Stimulated activated naive CD8-positive, alpha-beta T cell treated with anti-CD3 and anti-CD28 coated beads, Interleukin-15, Interleukin-2, amounts not matched to agents 100 ng/mL and 50 ng/mL, for 24 hours (primary cell): ENCODE measurements at regions not wholly inside any gene's neighbourhood (a gene's known extent, or its start where the extent isn't known, plus 50 kb on each side); places are given as distances from the start of the nearest gene placed in this dataset.
"Not testable (repeated sequence)": the region's sequence is repeated elsewhere in the genome, so short reads cannot be mapped to it uniquely, and the experiment has no call there.

Experiments used
- H3K27ac Mint-ChIP-seq: one replicate; pipeline ENCODE4 v1.8.0; 2021; ENCODE audit warnings: mild to moderate bottlenecking, mixed read lengths
- H3K27me3 Mint-ChIP-seq: one replicate; pipeline ENCODE4 v1.8.0; 2021; ENCODE audit warnings: mixed read lengths
- H3K36me3 Mint-ChIP-seq: one replicate; pipeline ENCODE4 v1.8.0; 2021; ENCODE audit warnings: low read depth, mixed read lengths
- H3K4me1 Mint-ChIP-seq: one replicate; pipeline ENCODE4 v1.8.0; 2021; ENCODE audit warnings: low read depth, mixed read lengths
- H3K4me3 Mint-ChIP-seq: one replicate; pipeline ENCODE4 v1.8.0; 2021; ENCODE audit warnings: mild to moderate bottlenecking, mixed read lengths
- H3K9me3 Mint-ChIP-seq: one replicate; pipeline ENCODE4 v1.8.0; 2021; ENCODE audit warnings: mixed read lengths

- Mint-ChIP-seq H3K4me3 (peak overlapping the region; percentile 6), H3K36me3 (no peaks in the 10 kb centered on the region), H3K9me3 (no peaks in the 10 kb centered on the region), H3K4me1 (peaks cover 47% of the 10 kb centered on the region), H3K27ac (peak overlapping the region; percentile 90), H3K27me3 (no peaks in the 10 kb centered on the region)
Measured at GRCh38 chr11:86176165-86176884, 68.2 kb upstream of the EED start.

- peaks cover 47% of the 10 kb centered on the region for H3K4me1 Mint-ChIP-seq
- H3K9me3 Mint-ChIP-seq = no peaks in the 10 kb centered on the region
- no peak overlapping the region for H3K4me3 Mint-ChIP-seq
- no peaks in the 10 kb centered on the region for H3K36me3 Mint-ChIP-seq
- no peaks in the 10 kb centered on the region for H3K27me3 Mint-ChIP-seq
- peak overlapping the region; percentile 90 for H3K27ac Mint-ChIP-seq
Measured at GRCh38 chr11:86175626-86176025, 68.9 kb upstream of the EED start.

- Mint-ChIP-seq H3K4me1 (peaks cover 47% of the 10 kb centered on the region), H3K27ac (peak overlapping the region; percentile 9), H3K9me3 (no peaks in the 10 kb centered on the region)
Measured at GRCh38 chr11:86175191-86175590, 69.4 kb upstream of the EED start.

GRCh38 chr11:86174101-86175046 lies 70.2 kb upstream of the EED start:
- H3K4me1 Mint-ChIP-seq = peaks cover 42% of the 10 kb centered on the region
- no peaks in the 10 kb centered on the region for H3K36me3 Mint-ChIP-seq
- no peaks in the 10 kb centered on the region for H3K27me3 Mint-ChIP-seq
- H3K4me3 Mint-ChIP-seq = no peak overlapping the region
- H3K27ac Mint-ChIP-seq = no peak overlapping the region
- no peaks in the 10 kb centered on the region for H3K9me3 Mint-ChIP-seq

More at GRCh38 chr11:86175191-86175590, 69.4 kb upstream of the EED start:
- Mint-ChIP-seq H3K27me3 (no peaks in the 10 kb centered on the region), H3K36me3 (no peaks in the 10 kb centered on the region), H3K4me3 (no peak overlapping the region)

- Mint-ChIP-seq H3K4me3 (no peak overlapping the region), H3K36me3 (no peaks in the 10 kb centered on the region), H3K27me3 (no peaks in the 10 kb centered on the region), H3K27ac (no peak overlapping the region), H3K9me3 (no peaks in the 10 kb centered on the region), H3K4me1 (peaks cover 27% of the 10 kb centered on the region)
Measured at GRCh38 chr11:86172894-86173293, 71.7 kb upstream of the EED start.

- Mint-ChIP-seq H3K4me1 (peaks cover 17% of the 10 kb centered on the region), H3K36me3 (no peaks in the 10 kb centered on the region), H3K27me3 (no peaks in the 10 kb centered on the region), H3K27ac (no peak overlapping the region), H3K4me3 (no peak overlapping the region), H3K9me3 (no peaks in the 10 kb centered on the region)
Measured at GRCh38 chr11:86171627-86172026, 72.9 kb upstream of the EED start.

GRCh38 chr11:86167499-86168164 lies 76.9 kb upstream of the EED start:
- Mint-ChIP-seq H3K27me3 (no peaks in the 10 kb centered on the region), H3K9me3 (no peaks in the 10 kb centered on the region), H3K4me3 (no peak overlapping the region), H3K36me3 (no peaks in the 10 kb centered on the region), H3K4me1 (no peaks in the 10 kb centered on the region), H3K27ac (no peak overlapping the region)

- H3K4me3 Mint-ChIP-seq, H3K36me3 Mint-ChIP-seq, H3K27ac Mint-ChIP-seq, H3K9me3 Mint-ChIP-seq, H3K27me3 Mint-ChIP-seq, H3K4me1 Mint-ChIP-seq: not testable (repeated sequence)
Measured at GRCh38 chr11:86166287-86166686, 78.3 kb upstream of the EED start.

- Mint-ChIP-seq H3K4me3 (no peak overlapping the region), H3K27ac (no peak overlapping the region), H3K36me3 (no peaks in the 10 kb centered on the region), H3K4me1 (peaks cover 21% of the 10 kb centered on the region), H3K27me3 (no peaks in the 10 kb centered on the region), H3K9me3 (no peaks in the 10 kb centered on the region)
Measured at GRCh38 chr11:86164106-86164505, 80.4 kb upstream of the EED start.

GRCh38 chr11:86163221-86163876 lies 81.2 kb upstream of the EED start:
- H3K27ac Mint-ChIP-seq, H3K4me3 Mint-ChIP-seq, H3K9me3 Mint-ChIP-seq, H3K27me3 Mint-ChIP-seq, H3K36me3 Mint-ChIP-seq: not testable (repeated sequence)
- H3K4me1 Mint-ChIP-seq = peaks cover 27% of the 10 kb centered on the region

GRCh38 chr11:86162239-86162638 lies 82.3 kb upstream of the EED start:
- Mint-ChIP-seq H3K27me3 (no peaks in the 10 kb centered on the region), H3K4me1 (peaks cover 27% of the 10 kb centered on the region), H3K27ac (no peak overlapping the region), H3K9me3 (no peaks in the 10 kb centered on the region), H3K36me3 (no peaks in the 10 kb centered on the region), H3K4me3 (no peak overlapping the region)

- Mint-ChIP-seq H3K4me3 (no peak overlapping the region), H3K36me3 (no peaks in the 10 kb centered on the region), H3K27ac (no peak overlapping the region), H3K27me3 (no peaks in the 10 kb centered on the region), H3K4me1 (peaks cover 27% of the 10 kb centered on the region), H3K9me3 (no peaks in the 10 kb centered on the region)
Measured at GRCh38 chr11:86161837-86162236, 82.7 kb upstream of the EED start.

GRCh38 chr11:86161336-86161735 lies 83.2 kb upstream of the EED start:
- no peaks in the 10 kb centered on the region for H3K27me3 Mint-ChIP-seq
- H3K9me3 Mint-ChIP-seq = no peaks in the 10 kb centered on the region
- H3K27ac Mint-ChIP-seq = no peak overlapping the region
- no peak overlapping the region for H3K4me3 Mint-ChIP-seq
- H3K36me3 Mint-ChIP-seq = no peaks in the 10 kb centered on the region
- peaks cover 27% of the 10 kb centered on the region for H3K4me1 Mint-ChIP-seq

- Mint-ChIP-seq H3K9me3 (no peaks in the 10 kb centered on the region), H3K27me3 (no peaks in the 10 kb centered on the region), H3K4me1 (peaks cover 27% of the 10 kb centered on the region), H3K27ac (no peak overlapping the region), H3K36me3 (no peaks in the 10 kb centered on the region), H3K4me3 (no peak overlapping the region)
Measured at GRCh38 chr11:86160541-86161149, 83.9 kb upstream of the EED start.
